ENCODE measurements at regions not wholly inside any gene's neighbourhood (a gene's known extent, or its start where the extent isn't known, plus 50 kb on each side); places are given as distances from the start of the nearest gene placed in this dataset.
A peak's percentile ranks its signal among the peaks of the same experiment; 100 is the strongest.

DNA sequence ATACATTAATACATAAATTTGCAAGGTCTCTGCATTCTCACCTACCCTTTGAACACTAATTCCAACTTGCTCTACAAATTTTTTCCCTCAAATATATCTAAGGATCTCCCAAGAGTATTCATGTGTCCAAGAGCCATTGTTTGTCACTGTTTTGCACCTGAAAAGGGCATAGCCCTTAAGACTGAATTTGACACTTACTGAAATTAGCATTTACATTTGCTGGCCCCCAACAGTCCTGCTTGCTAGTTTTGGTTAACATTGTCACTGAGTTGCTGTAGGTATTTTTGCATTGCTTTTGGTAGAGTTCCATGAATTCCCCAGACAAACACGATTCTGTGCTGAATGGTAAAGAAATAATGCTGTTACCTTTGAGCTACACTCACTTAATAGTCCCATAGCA, 57.3 kb downstream of the KCNA4 start:
- no peak for DNase-seq

GRCh38 chr11:29957431-29957830, 59.4 kb downstream of the KCNA4 start:
- DNase-seq: no peak

- no peak for DNase-seq
Observed at GRCh38 chr11:29956076-29956556, 60.7 kb downstream of the KCNA4 start.

- DNase-seq: no peak
Observed at GRCh38 chr11:29943347-29943746, 73.5 kb downstream of the KCNA4 start.

- DNase-seq: no peak
Observed at GRCh38 chr11:29937526-29937925, 79.3 kb downstream of the KCNA4 start.

- DNase-seq: no peak
Observed at GRCh38 chr11:29934115-29934638, 82.7 kb downstream of the KCNA4 start.

GRCh38 chr11:29916040-29916439, 100.8 kb downstream of the KCNA4 start:
- no peak for DNase-seq

DNA sequence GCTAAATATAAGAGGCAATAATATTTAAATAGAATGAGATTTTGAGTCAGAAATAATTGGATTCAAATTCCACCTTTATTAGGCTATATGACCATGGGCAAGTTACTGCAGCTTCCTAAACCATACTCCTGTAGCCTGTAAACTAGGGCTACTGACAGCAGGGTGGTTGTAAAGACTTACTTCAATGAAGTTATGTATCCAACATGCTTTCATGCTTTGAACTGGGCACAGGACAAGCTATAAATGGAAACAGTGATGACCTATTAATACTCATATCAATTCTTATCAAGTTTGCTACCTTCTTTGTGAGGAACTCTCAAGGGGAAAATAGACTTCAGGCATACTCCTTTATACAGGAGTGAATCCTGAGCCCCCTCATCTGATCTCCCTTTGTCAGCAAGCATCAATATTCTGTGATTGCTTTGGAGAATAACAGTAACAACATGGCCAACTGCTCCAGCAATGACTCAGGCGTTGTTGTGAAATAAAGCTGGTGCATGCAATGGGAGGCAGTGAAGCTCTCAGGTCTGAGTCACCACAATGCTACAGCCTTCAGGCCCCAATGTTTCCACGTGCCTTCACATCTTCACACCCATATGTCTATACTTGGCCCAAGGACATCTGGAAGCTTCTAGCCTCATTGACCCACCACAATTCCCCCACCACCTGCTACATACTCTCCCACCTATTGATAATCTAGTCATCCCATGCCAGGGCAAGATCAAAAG, 102.5 kb downstream of the KCNA4 start:
- DNase-seq: no peak

- no peak for DNase-seq
Observed at GRCh38 chr11:29913352-29913751, 103.5 kb downstream of the KCNA4 start.

- no peak for DNase-seq
Observed at GRCh38 chr11:29900382-29900781, 116.4 kb downstream of the KCNA4 start.

DNA sequence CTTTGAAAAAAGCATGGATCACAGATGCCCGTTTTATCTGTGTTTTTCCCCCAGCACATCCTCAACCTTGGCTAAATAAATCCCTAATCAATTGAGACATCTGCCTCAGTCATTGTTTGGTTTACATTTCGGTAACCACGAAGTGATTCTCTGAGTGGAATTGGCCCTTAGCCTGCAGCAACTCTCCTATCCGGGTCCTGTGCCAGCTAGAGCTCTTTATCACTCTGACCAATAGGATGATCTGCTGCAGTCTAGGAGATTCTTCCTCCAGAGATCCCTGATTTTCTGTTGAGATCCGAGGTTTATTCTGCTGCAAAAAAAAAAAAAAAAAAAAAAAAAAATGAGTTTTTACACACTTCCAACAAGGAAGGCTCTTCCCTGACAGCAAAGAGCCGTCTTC, 137.3 kb downstream of the KCNA4 start:
- DNase-seq: no peak

- DNase-seq: no peak
Observed at GRCh38 chr11:29876192-29876591, 140.6 kb downstream of the KCNA4 start.

DNA sequence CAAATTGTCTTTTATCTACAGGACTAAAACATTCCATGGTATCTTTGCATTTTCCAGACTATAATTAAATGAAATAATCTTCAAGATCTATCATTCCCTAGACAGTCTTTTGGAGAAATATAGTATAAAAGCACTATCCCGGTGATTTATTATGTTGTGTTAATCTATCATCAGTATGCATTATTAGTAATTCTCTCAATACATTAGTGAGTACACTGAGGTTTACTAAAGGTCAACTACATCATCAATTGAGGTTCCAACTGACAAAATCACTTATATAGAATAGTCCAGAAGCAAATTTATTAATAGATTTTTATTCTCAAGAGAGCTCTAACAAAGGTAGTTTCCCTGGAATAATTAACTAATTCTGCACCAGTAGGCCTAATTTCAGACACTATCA, 169.6 kb downstream of the KCNA4 start:
- no peak for DNase-seq

DNA sequence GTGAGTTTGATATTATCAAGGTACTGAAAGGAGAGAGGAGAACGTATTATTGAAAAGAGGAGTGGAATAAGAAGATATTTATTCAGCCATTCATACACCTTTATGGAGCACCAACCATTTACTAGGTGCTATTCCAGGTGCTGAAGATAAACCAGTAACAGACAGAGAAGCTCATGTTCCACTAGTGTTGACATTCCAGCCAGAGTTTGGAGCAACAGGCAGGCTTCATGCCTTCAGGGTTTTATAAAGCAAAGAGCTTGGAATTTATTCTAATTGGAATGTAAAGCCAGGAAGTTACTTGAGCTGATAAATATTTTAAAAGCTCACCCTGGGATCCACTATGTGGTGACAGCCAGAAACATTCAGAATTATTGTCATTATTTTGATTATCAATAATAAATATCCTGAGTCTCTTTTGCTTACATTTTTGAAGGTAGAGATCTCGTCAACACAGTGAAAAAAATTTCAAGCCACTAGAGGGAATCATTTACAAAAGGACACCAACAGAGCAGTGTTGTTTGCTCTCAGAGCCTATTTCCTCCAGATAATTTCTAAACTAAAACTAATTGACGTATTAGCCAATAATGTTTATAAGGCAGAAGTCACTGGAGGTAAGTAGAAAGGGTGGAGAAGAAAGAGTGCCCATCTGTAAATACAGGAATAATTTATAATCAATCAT, 172.0 kb downstream of the KCNA4 start:
- peak in 1 of 3 donors; percentile 1 for DNase-seq

DNA sequence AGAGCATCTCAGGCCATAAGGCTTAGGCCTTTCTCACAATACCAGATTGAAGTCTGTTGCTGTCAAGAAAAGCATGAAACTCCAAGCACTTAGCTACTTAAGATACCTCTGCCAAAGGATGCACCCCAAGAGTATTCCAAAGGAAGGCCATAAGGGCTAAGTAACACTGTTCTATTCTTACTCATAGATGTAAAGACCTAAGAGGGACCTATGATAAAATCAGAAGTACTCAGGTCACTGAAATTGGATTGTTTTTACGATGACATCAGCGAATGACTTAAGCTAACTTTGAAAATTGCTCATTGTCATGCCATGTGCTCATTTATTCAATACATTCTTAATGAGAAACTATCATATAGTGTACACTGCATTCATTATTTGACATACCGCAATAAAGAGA, 172.8 kb downstream of the KCNA4 start:
- DNase-seq: no peak

- no peak for DNase-seq
Observed at GRCh38 chr11:29842061-29842460, 174.8 kb downstream of the KCNA4 start.

GRCh38 chr11:29826878-29827277, 190.0 kb downstream of the KCNA4 start:
- no peak for DNase-seq

GRCh38 chr11:29816359-29816758, 200.5 kb downstream of the KCNA4 start:
- no peak for DNase-seq

DNA sequence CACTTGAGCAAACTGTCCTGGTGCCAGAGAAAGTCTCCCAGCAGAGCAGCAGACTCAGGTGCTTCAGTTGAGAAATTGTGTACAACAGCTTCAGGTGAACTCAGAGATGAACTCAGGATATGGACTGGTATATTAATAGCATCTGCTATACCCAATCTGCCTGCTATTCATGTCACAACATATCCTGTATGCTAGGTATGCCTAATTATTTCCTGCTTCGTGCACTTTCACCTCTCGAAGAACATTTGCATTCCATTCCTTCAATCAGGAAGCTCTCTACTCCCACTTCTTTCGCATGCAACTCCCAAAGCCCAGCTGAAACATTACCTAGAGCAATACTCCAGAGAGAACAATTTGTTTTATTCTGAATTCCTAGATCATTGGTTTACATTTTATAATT, 207.7 kb downstream of the KCNA4 start:
- DNase-seq: no peak

DNA sequence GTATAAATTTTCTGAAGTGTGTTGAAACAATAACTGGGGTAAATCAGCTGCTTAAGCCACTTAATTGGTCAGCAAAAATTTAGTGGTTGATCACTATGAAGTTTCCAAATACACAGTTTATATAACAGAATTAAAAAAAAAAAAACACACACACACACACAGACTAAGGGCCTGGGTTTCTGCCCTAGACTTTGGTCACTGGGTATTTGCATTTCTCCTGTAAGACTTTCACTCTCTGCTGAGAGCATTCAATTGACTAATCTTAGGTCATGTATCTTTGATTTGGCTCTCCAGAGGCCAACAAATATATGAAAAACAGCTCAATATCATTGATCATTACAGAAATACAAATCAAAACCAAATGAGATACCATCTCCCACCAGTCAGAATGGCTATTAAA, 214.3 kb downstream of the KCNA4 start:
- DNase-seq: no peak

- DNase-seq: peak in 2 of 3 donors; percentile 7 to 9
Observed at GRCh38 chr11:29801561-29801960, 215.3 kb downstream of the KCNA4 start.

DNA sequence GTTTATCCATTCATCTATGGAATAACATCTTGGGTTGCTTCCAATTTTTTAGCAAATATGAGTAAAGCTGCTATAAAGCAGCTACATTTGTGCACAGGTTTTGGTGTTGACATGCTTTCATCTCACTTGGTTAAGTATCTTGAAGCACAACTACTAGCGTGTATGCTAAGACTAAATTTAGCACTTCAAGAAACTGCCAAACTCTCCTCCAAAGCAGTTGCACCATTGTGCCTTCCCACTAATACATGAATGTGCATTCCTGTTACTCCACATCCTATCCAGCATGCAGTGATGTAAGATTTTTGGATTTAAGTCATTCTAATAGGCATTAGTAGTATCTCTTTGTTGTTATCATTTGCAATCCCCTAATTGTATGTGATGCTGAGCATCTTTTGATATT, 230.7 kb downstream of the KCNA4 start:
- no peak for DNase-seq

GRCh38 chr11:29783506-29783905, 233.3 kb downstream of the KCNA4 start:
- no peak for DNase-seq
